Testis (tissue), 2 donors: ENCODE measurements at regions not wholly inside any gene's neighbourhood (a gene's known extent, or its start where the extent isn't known, plus 50 kb on each side); places are given as distances from the start of the nearest gene placed in this dataset.
"Not testable (repeated sequence)": the region's sequence is repeated elsewhere in the genome, so short reads cannot be mapped to it uniquely, and the experiment has no call there.

Source experiments
- DNase-seq: peaks from one replicate; pipeline ENCODE4 v3.0.0-alpha.2; 2019
- H3K27ac ChIP-seq, 2 donors: fragments of 200-600 bp; sonication (generic); one replicate each; pipeline ENCODE4 v1.5.1; 2019
- H3K27me3 ChIP-seq: fragments of 200-600 bp; sonication (generic); one replicate; pipeline ENCODE4 v1.5.1; 2019
- H3K36me3 ChIP-seq: fragments of 200-600 bp; sonication (generic); one replicate; pipeline ENCODE4 v1.5.1; 2017; ENCODE audit warnings: low read depth; ENCODE audit errors: missing control alignments
- H3K4me1 ChIP-seq: fragments of 200-600 bp; sonication (generic); one replicate; pipeline ENCODE4 v1.5.1; 2019
- H3K4me3 ChIP-seq, 2 donors: fragments of 200-600 bp; sonication (generic); one replicate each; pipeline ENCODE4 v1.5.1; 2017 to 2019
- H3K9me3 ChIP-seq: fragments of 200-600 bp; sonication (generic); one replicate; pipeline ENCODE4 v1.5.1; 2017
- POLR2A ChIP-seq: fragments of 450-650 bp; IDR thresholded peaks from one replicate; pipeline ENCODE4 v1.6.1; 2017; ENCODE audit warnings: antibody characterized with exemption, mild to moderate bottlenecking, moderate library complexity
- WGBS, 2 donors: methylation state at CpG; one replicate each; pipeline ENCODE4 v1.1.5; 2018; 5-methylcytosine and 5-hydroxymethylcytosine counted together
- intact Hi-C: fragments of 100-400 bp; cut with DNase I; formaldehyde crosslinking; loops from one replicate; pipeline ENCODE4 v1.15.1; 2023; ENCODE audit warnings: low total_unique reads
- TF ChIP-seq, protein P1 (sequence below), 3 experiments: fragments of 450-650 bp in 2 of 3; fragments of 200-600 bp in 1 of 3; sonication (generic) in 1 of 3; IDR thresholded peaks; one replicate each; pipeline ENCODE4 v1.5.1; 2016 to 2019; ENCODE audit warnings: antibody characterized with exemption in 3 of 3, mild to moderate bottlenecking in 2 of 3, moderate library complexity in 1 of 3

DNA sequence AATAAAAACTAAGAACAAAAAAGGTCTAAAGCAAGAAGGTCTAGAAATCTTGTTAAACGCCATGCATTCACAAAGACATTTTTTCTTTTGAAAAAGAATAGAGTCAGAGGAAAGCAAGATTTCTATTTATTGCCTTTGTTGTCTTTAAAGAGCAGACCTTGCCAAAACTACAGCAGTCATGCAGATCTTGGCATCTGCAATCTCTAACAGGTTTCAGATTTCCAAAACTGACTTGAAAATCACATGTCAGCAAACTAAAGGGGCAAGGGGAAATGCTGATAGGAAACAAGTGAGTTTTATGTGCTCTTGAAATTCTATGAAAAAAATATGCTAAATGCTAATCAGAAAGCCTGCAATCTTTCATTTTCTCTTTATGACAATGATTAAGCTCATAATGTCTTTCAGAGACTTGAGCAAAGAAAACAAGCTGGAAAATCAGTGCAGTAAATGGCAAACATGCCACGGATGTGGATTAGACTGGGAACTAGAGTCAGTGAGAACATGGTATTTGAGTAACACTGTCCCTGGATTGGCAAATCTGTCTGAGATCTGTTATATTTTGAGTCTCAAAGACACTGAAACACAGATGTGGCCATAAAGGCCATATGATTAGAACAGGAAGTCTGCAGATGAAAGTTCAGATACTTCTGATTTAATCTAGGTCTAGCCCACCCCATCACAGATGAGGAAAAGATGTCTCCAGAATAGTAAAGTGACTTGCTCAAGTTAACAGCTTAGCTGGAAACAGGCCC lies 361.4 kb upstream of the RPS23 start:
- Histone ChIP-seq H3K4me3 (no peak overlapping the region), H3K36me3 (no peaks in the 10 kb centered on the region), H3K27me3 (no peaks in the 10 kb centered on the region), H3K4me1 (peaks cover 11% of the 10 kb centered on the region), H3K27ac (no peak overlapping the region), H3K9me3 (no peaks in the 10 kb centered on the region)
- no peak for DNase-seq
- no peak for TF ChIP-seq POLR2A
- TF ChIP-seq, protein P1, sequence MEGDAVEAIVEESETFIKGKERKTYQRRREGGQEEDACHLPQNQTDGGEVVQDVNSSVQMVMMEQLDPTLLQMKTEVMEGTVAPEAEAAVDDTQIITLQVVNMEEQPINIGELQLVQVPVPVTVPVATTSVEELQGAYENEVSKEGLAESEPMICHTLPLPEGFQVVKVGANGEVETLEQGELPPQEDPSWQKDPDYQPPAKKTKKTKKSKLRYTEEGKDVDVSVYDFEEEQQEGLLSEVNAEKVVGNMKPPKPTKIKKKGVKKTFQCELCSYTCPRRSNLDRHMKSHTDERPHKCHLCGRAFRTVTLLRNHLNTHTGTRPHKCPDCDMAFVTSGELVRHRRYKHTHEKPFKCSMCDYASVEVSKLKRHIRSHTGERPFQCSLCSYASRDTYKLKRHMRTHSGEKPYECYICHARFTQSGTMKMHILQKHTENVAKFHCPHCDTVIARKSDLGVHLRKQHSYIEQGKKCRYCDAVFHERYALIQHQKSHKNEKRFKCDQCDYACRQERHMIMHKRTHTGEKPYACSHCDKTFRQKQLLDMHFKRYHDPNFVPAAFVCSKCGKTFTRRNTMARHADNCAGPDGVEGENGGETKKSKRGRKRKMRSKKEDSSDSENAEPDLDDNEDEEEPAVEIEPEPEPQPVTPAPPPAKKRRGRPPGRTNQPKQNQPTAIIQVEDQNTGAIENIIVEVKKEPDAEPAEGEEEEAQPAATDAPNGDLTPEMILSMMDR (IDR thresholded peaks at IDR 0.05) = no peak
- intact Hi-C loops = no loop called here
- WGBS, 2 donors = 53 to 62% methylated on average over 2 of the region's 2 CpGs

DNA sequence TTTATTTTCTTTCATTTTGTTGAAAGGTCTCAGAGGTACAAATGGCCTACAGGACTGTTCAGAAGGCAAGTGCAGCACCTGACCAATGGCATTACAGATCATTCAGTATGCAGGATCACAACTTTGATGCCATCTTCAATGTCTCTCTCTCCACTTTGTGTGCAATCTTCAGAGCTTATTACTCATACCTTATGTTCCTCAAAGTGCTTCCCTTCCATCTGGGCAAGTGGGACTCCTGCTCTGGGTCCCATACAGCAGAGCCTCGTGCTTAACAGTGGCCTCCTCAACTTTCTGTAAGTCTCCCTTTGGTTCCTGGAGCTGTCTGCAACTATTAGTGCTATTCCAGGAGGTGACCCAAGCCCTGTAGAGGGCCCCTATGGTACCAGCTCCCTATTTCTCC lies 358.4 kb upstream of the RPS23 start:
- no peaks in the 10 kb centered on the region for H3K27me3 ChIP-seq
- H3K4me3 ChIP-seq = no peak overlapping the region
- peaks cover 8% of the 10 kb centered on the region for H3K4me1 ChIP-seq
- no peaks in the 10 kb centered on the region for H3K36me3 ChIP-seq
- TF ChIP-seq POLR2A = no peak
- TF ChIP-seq, protein P1 (IDR thresholded peaks at IDR 0.05) = no peak
- no peak for DNase-seq
- WGBS, 2 donors = 90 to 100% methylated on average over 1 of the region's 1 CpG
- intact Hi-C loops = no loop called here
- H3K27ac ChIP-seq = no peak overlapping the region
- no peaks in the 10 kb centered on the region for H3K9me3 ChIP-seq

GRCh38 chr5:82635561-82636288 lies 357.6 kb upstream of the RPS23 start:
- Histone ChIP-seq H3K4me1 (no peaks in the 10 kb centered on the region), H3K36me3 (no peaks in the 10 kb centered on the region), H3K4me3 (no peak overlapping the region), H3K27me3 (no peaks in the 10 kb centered on the region), H3K9me3 (no peaks in the 10 kb centered on the region), H3K27ac (no peak overlapping the region)
- DNase-seq = no peak
- 88 to 90% methylated on average over 4 of the region's 4 CpGs for WGBS, 2 donors
- TF ChIP-seq, protein P1 (IDR thresholded peaks at IDR 0.05) = no peak
- TF ChIP-seq POLR2A = no peak
- intact Hi-C loops = no loop called here

DNA sequence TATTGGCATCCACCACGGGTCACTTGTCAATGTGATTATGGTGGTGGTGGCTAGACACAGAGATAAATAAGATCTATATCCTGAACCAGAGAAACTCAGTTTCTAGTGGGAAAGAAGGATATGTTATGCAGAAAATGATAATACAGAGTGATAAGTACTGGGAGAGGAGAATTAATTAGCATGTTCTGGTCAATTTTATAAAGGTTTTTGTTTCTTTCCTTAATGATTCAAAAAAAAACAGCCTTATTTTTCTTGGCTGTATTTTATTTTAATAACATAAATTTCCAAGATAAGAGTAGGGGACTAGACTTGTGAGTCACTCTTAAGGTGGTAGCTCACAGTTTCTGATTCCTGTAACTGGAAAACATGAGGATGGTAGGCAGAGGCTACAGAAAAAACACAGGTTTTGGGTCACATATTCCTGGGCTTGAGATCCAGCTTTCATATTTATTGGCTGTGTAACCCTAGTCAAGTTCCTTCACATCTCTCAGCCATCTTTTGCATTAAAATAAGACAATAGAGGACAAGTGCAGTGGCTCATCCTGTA lies 350.3 kb upstream of the RPS23 start:
- H3K9me3 ChIP-seq = no peaks in the 10 kb centered on the region
- H3K27ac ChIP-seq = no peak overlapping the region
- no peaks in the 10 kb centered on the region for H3K4me1 ChIP-seq
- H3K36me3 ChIP-seq = no peaks in the 10 kb centered on the region
- intact Hi-C loops = no loop called here
- H3K27me3 ChIP-seq = no peaks in the 10 kb centered on the region
- 20 to 46% methylated on average over 1 of the region's 1 CpG for WGBS, 2 donors
- no peak for DNase-seq
- TF ChIP-seq POLR2A = no peak
- TF ChIP-seq, protein P1 (IDR thresholded peaks at IDR 0.05) = no peak
- no peak overlapping the region for H3K4me3 ChIP-seq

GRCh38 chr5:82626905-82627591 lies 348.9 kb upstream of the RPS23 start:
- 87 to 92% methylated on average over 4 of the region's 4 CpGs for WGBS, 2 donors
- intact Hi-C loops, H3K9me3 ChIP-seq, DNase-seq, H3K27me3 ChIP-seq, H3K4me1 ChIP-seq, H3K4me3 ChIP-seq, H3K27ac ChIP-seq, H3K36me3 ChIP-seq: not testable (repeated sequence)

- WGBS, 2 donors = 74 to 83% methylated on average over 1 of the region's 1 CpG
- intact Hi-C loops, H3K4me3 ChIP-seq, H3K27ac ChIP-seq, H3K36me3 ChIP-seq, H3K4me1 ChIP-seq, H3K27me3 ChIP-seq, H3K9me3 ChIP-seq, DNase-seq: not testable (repeated sequence)
These were observed 347.9 kb upstream of the RPS23 start for GRCh38 chr5:82626012-82626411.
